ENCODE measurements at regions not wholly inside any gene's neighbourhood (a gene's known extent, or its start where the extent isn't known, plus 50 kb on each side); places are given as distances from the start of the nearest gene placed in this dataset.

GRCh38 chr10:131692176-131692575 lies 208.6 kb upstream of the PPP2R2D start:
- DNase-seq = no peak
- Mint-ChIP-seq H3K27ac (no peak overlapping the region), H3K36me3 (ENCODE audit: low read depth) (peaks cover 16% of the 10 kb centered on the region)

GRCh38 chr10:131692686-131693334 lies 208.0 kb upstream of the PPP2R2D start:
- no peak for TF ChIP-seq CTCF (IDR thresholded peaks at IDR 0.05)
- Mint-ChIP-seq H3K4me1 (ENCODE audit: low read depth) (no peaks in the 10 kb centered on the region), H3K9me3 (peaks cover 63% of the 10 kb centered on the region), H3K36me3 (ENCODE audit: low read depth) (peaks cover 16% of the 10 kb centered on the region), H3K4me3 (no peak overlapping the region), H3K27me3 (ENCODE audit: insufficient read depth) (no peaks in the 10 kb centered on the region; the same call in 1 of the 2 replicates), H3K27ac (no peak overlapping the region)
- DNase-seq = no peak

More at GRCh38 chr10:131692176-131692575, 208.6 kb upstream of the PPP2R2D start:
- TF ChIP-seq CTCF (IDR thresholded peaks at IDR 0.05) = no peak
- no peaks in the 10 kb centered on the region; the same call in 1 of the 2 replicates for H3K27me3 Mint-ChIP-seq (ENCODE audit: insufficient read depth)
- H3K4me1 Mint-ChIP-seq (ENCODE audit: low read depth) = no peaks in the 10 kb centered on the region
- H3K4me3 Mint-ChIP-seq = no peak overlapping the region
- H3K9me3 Mint-ChIP-seq = peaks cover 59% of the 10 kb centered on the region

- Mint-ChIP-seq H3K9me3 (peaks cover 73% of the 10 kb centered on the region), H3K4me1 (ENCODE audit: low read depth) (no peaks in the 10 kb centered on the region), H3K27me3 (ENCODE audit: insufficient read depth) (no peaks in the 10 kb centered on the region; the same call in 1 of the 2 replicates), H3K4me3 (no peak overlapping the region), H3K27ac (no peak overlapping the region), H3K36me3 (ENCODE audit: low read depth) (peaks cover 16% of the 10 kb centered on the region)
- TF ChIP-seq CTCF (IDR thresholded peaks at IDR 0.05) = no peak
- DNase-seq = no peak
These were observed 207.0 kb upstream of the PPP2R2D start for GRCh38 chr10:131693766-131694165.

GRCh38 chr10:131694168-131694780 lies 206.5 kb upstream of the PPP2R2D start:
- H3K27me3 Mint-ChIP-seq (ENCODE audit: insufficient read depth) = no peaks in the 10 kb centered on the region; the same call in 1 of the 2 replicates
- no peak for DNase-seq
- H3K4me3 Mint-ChIP-seq = no peak overlapping the region
- peaks cover 16% of the 10 kb centered on the region for H3K36me3 Mint-ChIP-seq (ENCODE audit: low read depth)
- no peak overlapping the region for H3K27ac Mint-ChIP-seq
- H3K4me1 Mint-ChIP-seq (ENCODE audit: low read depth) = no peaks in the 10 kb centered on the region
- H3K9me3 Mint-ChIP-seq = peaks cover 78% of the 10 kb centered on the region
- no peak for TF ChIP-seq CTCF (IDR thresholded peaks at IDR 0.05)

- no peak for DNase-seq
- no peak overlapping the region for H3K4me3 Mint-ChIP-seq
- TF ChIP-seq CTCF (IDR thresholded peaks at IDR 0.05) = no peak
- H3K36me3 Mint-ChIP-seq (ENCODE audit: low read depth) = peaks cover 16% of the 10 kb centered on the region
- H3K27me3 Mint-ChIP-seq (ENCODE audit: insufficient read depth) = no peaks in the 10 kb centered on the region; the same call in 1 of the 2 replicates
- H3K9me3 Mint-ChIP-seq = peaks cover 81% of the 10 kb centered on the region
- H3K27ac Mint-ChIP-seq = no peak overlapping the region
- H3K4me1 Mint-ChIP-seq (ENCODE audit: low read depth) = no peaks in the 10 kb centered on the region
These were observed 205.9 kb upstream of the PPP2R2D start for GRCh38 chr10:131694781-131695495.
